ENCODE measurements at regions not wholly inside any gene's neighbourhood (a gene's known extent, or its start where the extent isn't known, plus 50 kb on each side); places are given as distances from the start of the nearest gene placed in this dataset.
"Not testable (repeated sequence)": the region's sequence is repeated elsewhere in the genome, so short reads cannot be mapped to it uniquely, and the experiment has no call there.

- DNase-seq (ENCODE audit: low spot score): no peak
Measured at GRCh38 chr6:132198896-132199295, 202.4 kb downstream of the MOXD1 start.

GRCh38 chr6:132198040-132198439 lies 203.2 kb downstream of the MOXD1 start:
- DNase-seq (ENCODE audit: low spot score): no peak

GRCh38 chr6:132194529-132194928 lies 206.7 kb downstream of the MOXD1 start:
- DNase-seq (ENCODE audit: low spot score): no peak

- no peak for DNase-seq (ENCODE audit: low spot score)
Measured at GRCh38 chr6:132192631-132193030, 208.6 kb downstream of the MOXD1 start.

- no peak for DNase-seq (ENCODE audit: low spot score)
Measured at GRCh38 chr6:132190815-132191175, 210.5 kb downstream of the MOXD1 start.

- no peak for DNase-seq (ENCODE audit: low spot score)
Measured at GRCh38 chr6:132190097-132190814, 211.0 kb downstream of the MOXD1 start.

- no peak for DNase-seq (ENCODE audit: low spot score)
Measured at GRCh38 chr6:132188556-132189264, 212.6 kb downstream of the MOXD1 start.

GRCh38 chr6:132187816-132188215 lies 213.5 kb downstream of the MOXD1 start:
- no peak for DNase-seq (ENCODE audit: low spot score)

GRCh38 chr6:132184966-132185365 lies 216.3 kb downstream of the MOXD1 start:
- DNase-seq (ENCODE audit: low spot score): not testable (repeated sequence)

GRCh38 chr6:132179955-132180354 lies 221.3 kb downstream of the MOXD1 start:
- DNase-seq (ENCODE audit: low spot score): no peak

GRCh38 chr6:132174919-132175318 lies 223.7 kb upstream of the CCN2 start:
- DNase-seq (ENCODE audit: low spot score): no peak

- DNase-seq (ENCODE audit: low spot score): no peak
Measured at GRCh38 chr6:132168961-132169360, 217.8 kb upstream of the CCN2 start.

- no peak for DNase-seq (ENCODE audit: low spot score)
Measured at GRCh38 chr6:132167929-132168892, 217.0 kb upstream of the CCN2 start.

GRCh38 chr6:132166526-132167051 lies 215.4 kb upstream of the CCN2 start:
- DNase-seq (ENCODE audit: low spot score): no peak

- no peak for DNase-seq (ENCODE audit: low spot score)
Measured at GRCh38 chr6:132165677-132166076, 214.5 kb upstream of the CCN2 start.

- no peak for DNase-seq (ENCODE audit: low spot score)
Measured at GRCh38 chr6:132161283-132161682, 210.1 kb upstream of the CCN2 start.

GRCh38 chr6:132153221-132153898 lies 202.2 kb upstream of the CCN2 start:
- no peak for DNase-seq (ENCODE audit: low spot score)

- DNase-seq (ENCODE audit: low spot score): no peak
Measured at GRCh38 chr6:132147530-132148011, 196.4 kb upstream of the CCN2 start.

GRCh38 chr6:132144456-132144855 lies 193.3 kb upstream of the CCN2 start:
- no peak for DNase-seq (ENCODE audit: low spot score)

- no peak for DNase-seq (ENCODE audit: low spot score)
Measured at GRCh38 chr6:132143258-132143657, 192.1 kb upstream of the CCN2 start.

- no peak for DNase-seq (ENCODE audit: low spot score)
Measured at GRCh38 chr6:132142768-132143167, 191.6 kb upstream of the CCN2 start.

GRCh38 chr6:132142308-132142707 lies 191.1 kb upstream of the CCN2 start:
- DNase-seq (ENCODE audit: low spot score): no peak

All from left forelimb (tissue), 1 donor.